K562 (cell line): ENCODE measurements at regions not wholly inside any gene's neighbourhood (a gene's known extent, or its start where the extent isn't known, plus 50 kb on each side); places are given as distances from the start of the nearest gene placed in this dataset.

Source experiments
- ATAC-seq: fragments of 200-7000 bp; cut with Tn5 transposase; 3 replicates; pipeline ENCODE4 v1.9.1; 2020; ENCODE audit warnings: moderate library complexity
- BruUV-seq: library from RNA; stranded (reverse); fragments of 400-500 nt; replicated peaks from 2 replicates; lab custom pipeline; 2021; lab: Mats Ljungman, UMichigan
- CTCF ChIA-PET: fragments of 300-600 bp; formaldehyde crosslinking; extraction: SDS; loops from one replicate; lab custom pipeline; 2021; ENCODE audit warnings: low intra/inter-chr PET ratio; lab: Yijun Ruan, JAX
- POLR2A ChIA-PET: fragments of 300-600, 350-650 bp; sonication (Branson Sonifier 250); formaldehyde crosslinking; extraction: SDS; loops from one replicate; lab custom pipeline; 2021; ENCODE audit warnings: antibody characterized with exemption, inconsistent platforms; lab: Yijun Ruan, JAX
- DNase-seq, 4 experiments: peaks; one replicate each; pipeline versions ENCODE4 v3.0.0 to v3.0.0-alpha.2; 2011 to 2018; ENCODE audit warnings: low spot score in 3 of 4, mixed read lengths in 3 of 4; ENCODE audit errors: extremely low read depth in 1 of 4
- FAIRE-seq: peaks from 2 replicates; lab custom pipeline; 2011; peaks lifted over from hg19 to GRCh38; lab: Jason Lieb, UNC
- H2AFZ ChIP-seq: 2 replicates; pipeline ENCODE4 v1.6.0; 2011; ENCODE audit warnings: low read depth, low read length, control low read depth, inconsistent platforms
- H3K27ac ChIP-seq: fragments of 200-600 bp; 3 replicates; pipeline ENCODE4 v1.8.0; 2011; ENCODE audit warnings: low read depth, mild to moderate bottlenecking, control low read depth, inconsistent platforms, low read length, moderate library complexity, mixed read lengths; ENCODE audit errors: extremely low read depth
- H3K27me3 ChIP-seq, 2 experiments: fragments of 300-600 bp in 1 of 2; 2 replicates in 1 of 2; 3 replicates in 1 of 2; pipeline versions ENCODE4 v1.6.0 to v1.8.0; 2011; ENCODE audit warnings: inconsistent platforms in 2 of 2, low read length in 2 of 2, mild to moderate bottlenecking in 1 of 2, mixed read lengths in 1 of 2, moderate library complexity in 1 of 2; ENCODE audit not compliant: control insufficient read depth in 2 of 2, insufficient read depth in 2 of 2
- H3K36me3 ChIP-seq: fragments of 300-600 bp; 3 replicates; pipeline ENCODE4 v1.8.0; 2011; ENCODE audit warnings: mild to moderate bottlenecking, low read length, inconsistent platforms; ENCODE audit not compliant: control insufficient read depth, insufficient read depth
- H3K4me1 ChIP-seq, 2 experiments: fragments of 200-600 bp in 1 of 2; replicated peaks in 1 of 2; 2 replicates in 1 of 2; 3 replicates in 1 of 2; pipeline versions ENCODE4 v1.5.1 to v1.8.0; 2011; ENCODE audit warnings: inconsistent platforms in 2 of 2, low read length in 2 of 2, mild to moderate bottlenecking in 1 of 2, mixed read lengths in 1 of 2, moderate library complexity in 1 of 2; ENCODE audit not compliant: control insufficient read depth in 2 of 2, insufficient read depth in 2 of 2
- H3K4me2 ChIP-seq: 2 replicates; pipeline ENCODE4 v1.6.1; 2011; ENCODE audit warnings: low read length, control low read depth, inconsistent platforms, mixed read lengths; ENCODE audit not compliant: insufficient read depth
- H3K4me3 ChIP-seq: fragments of 200-600 bp; sonication (generic), shearing (Covaris generic); 2 replicates; pipeline ENCODE4 v1.5.1; 2016; ENCODE audit warnings: control low read depth, inconsistent platforms
- H3K79me2 ChIP-seq: fragments of 200-600 bp; 3 replicates; pipeline ENCODE4 v1.8.0; 2011; ENCODE audit warnings: low read length, inconsistent platforms; ENCODE audit not compliant: control insufficient read depth, insufficient read depth
- H3K9ac ChIP-seq, 2 experiments: 2 replicates each; pipeline versions ENCODE4 v1.6.0 to v1.6.1; 2011; ENCODE audit warnings: low read depth in 2 of 2, low read length in 2 of 2, control low read depth in 1 of 2, inconsistent platforms in 1 of 2, mild to moderate bottlenecking in 1 of 2, mixed read lengths in 1 of 2; ENCODE audit not compliant: insufficient read depth in 1 of 2
- H3K9me1 ChIP-seq: one replicate; pipeline ENCODE4 v1.6.0; 2011; ENCODE audit warnings: inconsistent platforms, mild to moderate bottlenecking, low read length, moderate library complexity; ENCODE audit not compliant: control insufficient read depth, insufficient read depth
- H3K9me3 ChIP-seq: replicated peaks from 2 replicates; pipeline ENCODE4 v1.5.1; 2011; ENCODE audit warnings: low read depth, low read length, inconsistent platforms; ENCODE audit not compliant: control insufficient read depth, insufficient read depth
- H4K20me1 ChIP-seq: replicated peaks from 2 replicates; pipeline ENCODE4 v1.6.1; 2011; ENCODE audit warnings: low read length, inconsistent platforms, mixed read lengths; ENCODE audit not compliant: control insufficient read depth, insufficient read depth
- CBX2 ChIP-seq: fragments of 200-600 bp; sonication (generic); IDR thresholded peaks from one replicate; pipeline ENCODE4 v1.6.1; 2012; ENCODE audit warnings: mild to moderate bottlenecking, low read length, inconsistent platforms; ENCODE audit not compliant: insufficient read depth, poor library complexity, severe bottlenecking
- FOXA1 ChIP-seq: fragments of 450-650 bp; IDR thresholded peaks from 2 replicates; pipeline ENCODE4 v1.6.1; 2016; ENCODE audit warnings: mild to moderate bottlenecking, borderline replicate concordance
- FOXM1 ChIP-seq, 2 experiments: fragments of 450-650 bp in 1 of 2; sonication (generic) in 1 of 2; formaldehyde crosslinking in 1 of 2; IDR thresholded peaks; 2 replicates each; pipeline versions ENCODE4 v1.6.1 to v1.9.0; 2017 to 2022; ENCODE audit warnings: low read depth in 2 of 2, mild to moderate bottlenecking in 2 of 2, missing genetic modification reagents in 1 of 2, moderate library complexity in 1 of 2
- HEY1 ChIP-seq: fragments of 250-450 bp; sonication (Bioruptor Pico); IDR thresholded peaks from 2 replicates; pipeline ENCODE4 v1.5.0; 2020; ENCODE audit warnings: mild to moderate bottlenecking, moderate library complexity, borderline replicate concordance
- KHSRP ChIP-seq: fragments of 450-650 bp; IDR thresholded peaks from 2 replicates; pipeline ENCODE4 v1.6.1; 2017
- MTA2 ChIP-seq: fragments of 450-650 bp; IDR thresholded peaks from 2 replicates; pipeline ENCODE4 v1.6.1; 2016; ENCODE audit warnings: low read depth
- PYGO2 ChIP-seq: fragments of 450-650 bp; IDR thresholded peaks from 2 replicates; pipeline ENCODE4 v1.6.1; 2016; ENCODE audit warnings: mild to moderate bottlenecking, missing genetic modification characterization, moderate library complexity, missing compliant biosample characterization
- RBM14 ChIP-seq: fragments of 200-400 bp; formaldehyde crosslinking; IDR thresholded peaks from 2 replicates; pipeline ENCODE4 v1.6.1; 2018; ENCODE audit warnings: low read depth, mild to moderate bottlenecking, low read length, moderate library complexity, borderline replicate concordance; ENCODE audit not compliant: insufficient read depth
- SMC3 ChIP-seq: conservative IDR thresholded peaks from 2 replicates; pipeline ENCODE4 v1.6.1; 2011; ENCODE audit warnings: low read depth, low read length, improper control_type of control experiment; ENCODE audit not compliant: insufficient read depth
- SOX6 ChIP-seq: fragments of 450-650 bp; IDR thresholded peaks from 2 replicates; pipeline ENCODE4 v1.6.1; 2014; ENCODE audit warnings: mild to moderate bottlenecking
- ZC3H11A ChIP-seq: IDR thresholded peaks from 2 replicates; pipeline ENCODE4 v1.6.1; 2012; ENCODE audit warnings: low read depth, low read length, improper control_type of control experiment
- ZC3H8 ChIP-seq: fragments of 450-650 bp; IDR thresholded peaks from 2 replicates; pipeline ENCODE4 v1.6.1; 2017
- ZNF274 ChIP-seq: IDR thresholded peaks from 2 replicates; pipeline ENCODE4 v1.6.1; 2011; ENCODE audit warnings: low read depth, mild to moderate bottlenecking, low read length, moderate library complexity, borderline replicate concordance
- ZNF384 ChIP-seq: IDR thresholded peaks from 2 replicates; pipeline ENCODE4 v1.6.1; 2012; ENCODE audit warnings: low read depth, low read length, improper control_type of control experiment
- WGBS: fragments of 100-300 bp; shearing (Covaris generic); methylation state at CpG from one replicate; pipeline ENCODE4 v1.1.6; 2016; ENCODE audit warnings: low coverage, mixed read lengths; ENCODE audit not compliant: insufficient coverage; ENCODE audit errors: missing lambda C conversion rate; 5-methylcytosine and 5-hydroxymethylcytosine counted together
- in situ Hi-C: fragments of 300-500 bp; cut with MboI; formaldehyde crosslinking; loops from 4 replicates; pipeline ENCODE4 v1.15.0; 2018; ENCODE audit warnings: inconsistent platforms, mixed read lengths
- intact Hi-C: fragments of 100-400 bp; cut with micrococcal nuclease; formaldehyde crosslinking; loops from 2 replicates; pipeline ENCODE4 v1.14.2; 2022
- TF ChIP-seq, protein P1 (sequence below): fragments of 450-650 bp; formaldehyde crosslinking; conservative IDR thresholded peaks from 2 replicates; pipeline ENCODE4 v1.4.0; 2022; ENCODE audit warnings: mild to moderate bottlenecking, missing genetic modification characterization
- TF ChIP-seq, protein P2 (sequence below), 2 experiments: fragments of 450-650 bp in 1 of 2; sonication (generic) in 1 of 2; formaldehyde crosslinking; conservative IDR thresholded peaks; 2 replicates each; pipeline versions ENCODE4 v1.4.0 to v1.8.1; 2020 to 2022; ENCODE audit warnings: mild to moderate bottlenecking in 1 of 2, missing genetic modification reagents in 1 of 2

GRCh38 chr10:121112136-121112535 lies 261.0 kb downstream of the WDR11 start:
- no peak for DNase-seq
- no peaks in the 10 kb centered on the region for H3K4me1 ChIP-seq
- no peak overlapping the region for H3K27ac ChIP-seq
- no peaks in the 10 kb centered on the region for H3K36me3 ChIP-seq
- no peak for ATAC-seq
- H2AFZ ChIP-seq = no peak overlapping the region
- BruUV-seq = no TSS peak
- intact Hi-C loops = no loop called here
- WGBS = 0% methylated on average over 1 of the region's 1 CpG
- no peak overlapping the region for H3K4me3 ChIP-seq
- CTCF ChIA-PET = no interaction called here
- no peak overlapping the region for H3K9ac ChIP-seq
- no peak overlapping the region for H3K4me2 ChIP-seq
- H4K20me1 ChIP-seq = no peaks in the 10 kb centered on the region
- no peaks in the 10 kb centered on the region for H3K79me2 ChIP-seq
- H3K9me1 ChIP-seq = no peaks in the 10 kb centered on the region
- H3K27me3 ChIP-seq = no peaks in the 10 kb centered on the region
- in situ Hi-C loops = no loop called here
- TF ChIP-seq HEY1 (CRISPR knock-in tag) (no peak), ZNF384 (no peak), SOX6 (no peak), FOXA1 (no peak), ZNF274 (no peak), CBX2 (no peak), KHSRP (no peak), MTA2 (no peak), ZC3H8 (no peak), SMC3 (no peak), FOXM1 (IDR thresholded peaks at IDR 0.05; ENCODE audit: low read depth) (no peak), FOXM1 (CRISPR knock-in tag; IDR thresholded peaks at IDR 0.05; ENCODE audit: low read depth) (no peak), RBM14 (no peak), ZC3H11A (no peak), PYGO2 (tag) (no peak)
- TF ChIP-seq, protein P1, sequence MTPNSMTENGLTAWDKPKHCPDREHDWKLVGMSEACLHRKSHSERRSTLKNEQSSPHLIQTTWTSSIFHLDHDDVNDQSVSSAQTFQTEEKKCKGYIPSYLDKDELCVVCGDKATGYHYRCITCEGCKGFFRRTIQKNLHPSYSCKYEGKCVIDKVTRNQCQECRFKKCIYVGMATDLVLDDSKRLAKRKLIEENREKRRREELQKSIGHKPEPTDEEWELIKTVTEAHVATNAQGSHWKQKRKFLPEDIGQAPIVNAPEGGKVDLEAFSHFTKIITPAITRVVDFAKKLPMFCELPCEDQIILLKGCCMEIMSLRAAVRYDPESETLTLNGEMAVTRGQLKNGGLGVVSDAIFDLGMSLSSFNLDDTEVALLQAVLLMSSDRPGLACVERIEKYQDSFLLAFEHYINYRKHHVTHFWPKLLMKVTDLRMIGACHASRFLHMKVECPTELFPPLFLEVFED (CRISPR knock-in tag) = no peak
- TF ChIP-seq, protein P2, sequence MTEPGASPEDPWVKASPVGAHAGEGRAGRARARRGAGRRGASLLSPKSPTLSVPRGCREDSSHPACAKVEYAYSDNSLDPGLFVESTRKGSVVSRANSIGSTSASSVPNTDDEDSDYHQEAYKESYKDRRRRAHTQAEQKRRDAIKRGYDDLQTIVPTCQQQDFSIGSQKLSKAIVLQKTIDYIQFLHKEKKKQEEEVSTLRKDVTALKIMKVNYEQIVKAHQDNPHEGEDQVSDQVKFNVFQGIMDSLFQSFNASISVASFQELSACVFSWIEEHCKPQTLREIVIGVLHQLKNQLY (CRISPR knock-in tag; conservative IDR thresholded peaks at IDR 0.05) = no peak
- POLR2A ChIA-PET = no interaction called here
- no peaks in the 10 kb centered on the region for H3K9me3 ChIP-seq
- FAIRE-seq = no peak
